ENCODE measurements at regions not wholly inside any gene's neighbourhood (a gene's known extent, or its start where the extent isn't known, plus 50 kb on each side); places are given as distances from the start of the nearest gene placed in this dataset.

DNA sequence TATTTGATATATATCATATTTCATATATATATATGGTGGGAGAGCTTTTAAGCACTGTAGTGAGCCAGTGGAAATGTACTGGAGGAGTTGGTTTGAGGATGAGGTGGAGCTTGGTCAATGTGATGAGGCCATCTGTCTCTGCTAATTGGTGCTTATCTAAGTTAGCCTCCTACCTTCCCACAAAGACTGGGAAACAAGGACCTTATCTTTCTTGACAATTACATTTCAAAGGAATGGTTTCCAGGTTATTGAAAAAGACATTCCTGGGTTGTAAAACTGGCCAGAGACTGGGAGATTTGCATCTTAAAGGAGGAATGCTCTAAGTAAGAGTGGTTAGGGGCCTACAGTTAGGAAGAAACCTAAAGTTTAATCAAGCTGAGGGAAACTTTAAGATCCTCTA lies 212.8 kb upstream of the SYT1 start:
- TF ChIP-seq, protein P1, sequence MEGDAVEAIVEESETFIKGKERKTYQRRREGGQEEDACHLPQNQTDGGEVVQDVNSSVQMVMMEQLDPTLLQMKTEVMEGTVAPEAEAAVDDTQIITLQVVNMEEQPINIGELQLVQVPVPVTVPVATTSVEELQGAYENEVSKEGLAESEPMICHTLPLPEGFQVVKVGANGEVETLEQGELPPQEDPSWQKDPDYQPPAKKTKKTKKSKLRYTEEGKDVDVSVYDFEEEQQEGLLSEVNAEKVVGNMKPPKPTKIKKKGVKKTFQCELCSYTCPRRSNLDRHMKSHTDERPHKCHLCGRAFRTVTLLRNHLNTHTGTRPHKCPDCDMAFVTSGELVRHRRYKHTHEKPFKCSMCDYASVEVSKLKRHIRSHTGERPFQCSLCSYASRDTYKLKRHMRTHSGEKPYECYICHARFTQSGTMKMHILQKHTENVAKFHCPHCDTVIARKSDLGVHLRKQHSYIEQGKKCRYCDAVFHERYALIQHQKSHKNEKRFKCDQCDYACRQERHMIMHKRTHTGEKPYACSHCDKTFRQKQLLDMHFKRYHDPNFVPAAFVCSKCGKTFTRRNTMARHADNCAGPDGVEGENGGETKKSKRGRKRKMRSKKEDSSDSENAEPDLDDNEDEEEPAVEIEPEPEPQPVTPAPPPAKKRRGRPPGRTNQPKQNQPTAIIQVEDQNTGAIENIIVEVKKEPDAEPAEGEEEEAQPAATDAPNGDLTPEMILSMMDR (conservative IDR thresholded peaks at IDR 0.05; ENCODE audit: low read depth, low read length), result no peak
- TF ChIP-seq POLR2A (IDR thresholded peaks at IDR 0.05; ENCODE audit: low read depth, low read length) (no peak), CEBPB (IDR thresholded peaks at IDR 0.05; ENCODE audit: low read depth, low read length) (no peak), RCOR1 (IDR thresholded peaks at IDR 0.05; ENCODE audit: insufficient replicate concordance, low read length) (no peak), RAD21 (IDR thresholded peaks at IDR 0.05; ENCODE audit: low read length) (no peak), FOS (IDR thresholded peaks at IDR 0.05; ENCODE audit: low read depth, low read length) (no peak), CHD1 (IDR thresholded peaks at IDR 0.05; ENCODE audit: low read depth, low read length) (no peak), MAZ (IDR thresholded peaks at IDR 0.05; ENCODE audit: borderline replicate concordance, low read depth, low read length) (no peak), MAFK (IDR thresholded peaks at IDR 0.05; ENCODE audit: low read depth, low read length) (no peak), SMC3 (IDR thresholded peaks at IDR 0.05; ENCODE audit: low read depth, low read length) (no peak)
- TF ChIP-seq, protein P2, sequence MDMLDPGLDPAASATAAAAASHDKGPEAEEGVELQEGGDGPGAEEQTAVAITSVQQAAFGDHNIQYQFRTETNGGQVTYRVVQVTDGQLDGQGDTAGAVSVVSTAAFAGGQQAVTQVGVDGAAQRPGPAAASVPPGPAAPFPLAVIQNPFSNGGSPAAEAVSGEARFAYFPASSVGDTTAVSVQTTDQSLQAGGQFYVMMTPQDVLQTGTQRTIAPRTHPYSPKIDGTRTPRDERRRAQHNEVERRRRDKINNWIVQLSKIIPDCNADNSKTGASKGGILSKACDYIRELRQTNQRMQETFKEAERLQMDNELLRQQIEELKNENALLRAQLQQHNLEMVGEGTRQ (IDR thresholded peaks at IDR 0.05; ENCODE audit: low read depth, low read length), result no peak
